HG03460 (cell line): ENCODE measurements at regions not wholly inside any gene's neighbourhood (a gene's known extent, or its start where the extent isn't known, plus 50 kb on each side); places are given as distances from the start of the nearest gene placed in this dataset.
"Not testable (repeated sequence)": the region's sequence is repeated elsewhere in the genome, so short reads cannot be mapped to it uniquely, and the experiment has no call there.

Experiments used
- ATAC-seq: cut with Tn5 transposase; IDR thresholded peaks from one replicate; pipeline ENCODE4 v1.9.1; 2021; ENCODE audit not compliant: unreplicated experiment

GRCh38 chr6:113358063-113358583, 499.0 kb upstream of the MARCKS start:
- no peak for ATAC-seq

- ATAC-seq, result no peak
Observed at GRCh38 chr6:113359155-113360140, 497.7 kb upstream of the MARCKS start.

- no peak for ATAC-seq
Observed at GRCh38 chr6:113361014-113361645, 496.0 kb upstream of the MARCKS start.

- no peak for ATAC-seq
Observed at GRCh38 chr6:113362301-113363047, 494.7 kb upstream of the MARCKS start.

GRCh38 chr6:113363048-113363798, 493.9 kb upstream of the MARCKS start:
- no peak for ATAC-seq

- ATAC-seq, result no peak
Observed at GRCh38 chr6:113363866-113364265, 493.3 kb upstream of the MARCKS start.

GRCh38 chr6:113364766-113365165, 492.4 kb upstream of the MARCKS start:
- ATAC-seq, result no peak

GRCh38 chr6:113365191-113365590, 492.0 kb upstream of the MARCKS start:
- ATAC-seq, result no peak

- ATAC-seq, result no peak
Observed at GRCh38 chr6:113366505-113366904, 490.6 kb upstream of the MARCKS start.

- ATAC-seq, result no peak
Observed at GRCh38 chr6:113370508-113371502, 486.3 kb upstream of the MARCKS start.

- not testable (repeated sequence) for ATAC-seq
Observed at GRCh38 chr6:113375466-113375865, 481.7 kb upstream of the MARCKS start.

GRCh38 chr6:113375950-113376846, 480.9 kb upstream of the MARCKS start:
- ATAC-seq, result no peak

- no peak for ATAC-seq
Observed at GRCh38 chr6:113376847-113377165, 480.3 kb upstream of the MARCKS start.

- ATAC-seq, result peak; percentile 50
Observed at GRCh38 chr6:113377362-113377942, 479.7 kb upstream of the MARCKS start.

GRCh38 chr6:113380591-113380990, 476.6 kb upstream of the MARCKS start:
- ATAC-seq, result no peak

- ATAC-seq, result no peak
Observed at GRCh38 chr6:113381232-113381631, 475.9 kb upstream of the MARCKS start.

GRCh38 chr6:113381959-113382358, 475.2 kb upstream of the MARCKS start:
- peak; percentile 89 for ATAC-seq

GRCh38 chr6:113383701-113384100, 473.4 kb upstream of the MARCKS start:
- no peak for ATAC-seq
